ENCODE measurements at regions not wholly inside any gene's neighbourhood (a gene's known extent, or its start where the extent isn't known, plus 50 kb on each side); places are given as distances from the start of the nearest gene placed in this dataset.

DNA sequence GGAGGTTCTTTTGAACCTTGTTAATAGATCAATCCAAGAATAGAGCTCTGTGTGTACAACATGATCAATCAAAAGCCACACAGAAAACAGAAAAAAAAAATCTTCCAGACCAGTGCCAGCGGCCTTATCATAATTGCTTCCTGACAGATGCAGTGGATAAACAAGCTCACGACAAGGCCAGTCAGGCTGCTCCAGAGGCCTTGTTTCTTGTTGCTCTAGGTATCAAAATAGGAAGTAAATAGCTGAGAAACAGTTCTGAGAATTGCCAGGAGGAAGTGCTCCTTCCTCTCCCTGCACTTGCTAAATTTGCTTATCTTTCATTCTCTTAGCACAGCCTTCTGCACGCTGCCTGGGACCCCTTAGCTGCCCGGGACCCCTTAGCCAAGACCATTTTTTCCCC lies 199.0 kb upstream of the TARS1 start:
- DNase-seq (ENCODE audit: low read depth), result no peak
- H3K4me3 ChIP-seq (ENCODE audit: control insufficient read depth, low read depth, low read length), result no peak overlapping the region
- TF ChIP-seq, protein P1, sequence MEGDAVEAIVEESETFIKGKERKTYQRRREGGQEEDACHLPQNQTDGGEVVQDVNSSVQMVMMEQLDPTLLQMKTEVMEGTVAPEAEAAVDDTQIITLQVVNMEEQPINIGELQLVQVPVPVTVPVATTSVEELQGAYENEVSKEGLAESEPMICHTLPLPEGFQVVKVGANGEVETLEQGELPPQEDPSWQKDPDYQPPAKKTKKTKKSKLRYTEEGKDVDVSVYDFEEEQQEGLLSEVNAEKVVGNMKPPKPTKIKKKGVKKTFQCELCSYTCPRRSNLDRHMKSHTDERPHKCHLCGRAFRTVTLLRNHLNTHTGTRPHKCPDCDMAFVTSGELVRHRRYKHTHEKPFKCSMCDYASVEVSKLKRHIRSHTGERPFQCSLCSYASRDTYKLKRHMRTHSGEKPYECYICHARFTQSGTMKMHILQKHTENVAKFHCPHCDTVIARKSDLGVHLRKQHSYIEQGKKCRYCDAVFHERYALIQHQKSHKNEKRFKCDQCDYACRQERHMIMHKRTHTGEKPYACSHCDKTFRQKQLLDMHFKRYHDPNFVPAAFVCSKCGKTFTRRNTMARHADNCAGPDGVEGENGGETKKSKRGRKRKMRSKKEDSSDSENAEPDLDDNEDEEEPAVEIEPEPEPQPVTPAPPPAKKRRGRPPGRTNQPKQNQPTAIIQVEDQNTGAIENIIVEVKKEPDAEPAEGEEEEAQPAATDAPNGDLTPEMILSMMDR (conservative IDR thresholded peaks at IDR 0.05; ENCODE audit: control insufficient read depth, insufficient read depth, low read depth, low read length), result no peak

DNA sequence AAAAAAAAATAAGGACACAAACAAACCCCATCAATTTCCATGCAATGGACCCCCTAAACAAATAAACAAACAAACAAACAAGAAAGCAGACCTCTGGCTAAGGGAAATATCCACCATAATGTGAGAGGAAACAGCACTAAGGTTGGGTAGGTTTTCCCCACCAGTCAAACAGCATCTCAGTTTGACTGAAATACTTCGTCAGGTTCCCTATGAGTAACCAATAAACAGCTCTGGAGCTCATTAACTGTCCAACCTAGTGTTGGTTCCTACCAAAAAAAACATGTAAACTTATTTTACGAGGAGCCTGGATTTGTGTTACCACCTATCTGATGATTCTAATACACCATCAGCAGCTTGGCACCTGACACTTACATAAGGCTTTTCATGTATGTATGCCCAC lies 198.5 kb upstream of the TARS1 start:
- TF ChIP-seq, protein P1 (conservative IDR thresholded peaks at IDR 0.05; ENCODE audit: control insufficient read depth, insufficient read depth, low read depth, low read length), result no peak
- no peak overlapping the region for H3K4me3 ChIP-seq (ENCODE audit: control insufficient read depth, low read depth, low read length)
- DNase-seq (ENCODE audit: low read depth), result no peak

DNA sequence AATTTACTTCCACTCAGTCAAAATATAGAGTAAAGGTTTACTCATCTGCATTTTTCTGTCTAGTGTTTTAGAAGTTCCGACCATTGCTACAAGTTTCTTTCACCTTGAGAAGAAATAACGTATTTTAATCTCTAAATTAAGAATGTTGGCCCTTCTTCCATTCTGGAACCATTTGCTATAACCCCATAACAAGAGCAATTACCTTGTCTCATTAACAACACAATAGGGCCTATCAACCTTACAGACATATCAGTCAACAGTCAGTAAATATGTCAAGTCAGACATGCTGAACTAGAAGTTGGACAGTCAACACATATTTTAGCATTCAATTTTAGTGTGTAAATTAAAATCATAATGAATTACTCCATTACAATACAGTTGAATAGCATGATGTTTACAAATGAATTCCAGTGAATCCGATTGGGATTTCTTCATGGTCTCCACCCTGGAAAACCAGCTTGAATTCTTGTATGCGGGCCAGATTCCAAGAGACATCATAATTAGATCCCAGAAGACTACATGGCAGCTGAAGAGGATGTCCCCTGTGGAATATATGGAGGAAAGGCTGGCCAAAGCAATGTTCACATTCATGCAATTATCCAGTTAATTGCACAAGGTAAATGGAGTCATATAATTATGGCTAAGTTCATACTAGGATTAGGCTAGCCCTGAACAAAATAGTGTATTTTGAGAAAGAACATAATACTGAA lies 196.2 kb upstream of the TARS1 start:
- no peak for DNase-seq (ENCODE audit: low read depth)
- no peak overlapping the region for H3K4me3 ChIP-seq (ENCODE audit: control insufficient read depth, low read depth, low read length)
- TF ChIP-seq, protein P1 (conservative IDR thresholded peaks at IDR 0.05; ENCODE audit: control insufficient read depth, insufficient read depth, low read depth, low read length), result no peak

DNA sequence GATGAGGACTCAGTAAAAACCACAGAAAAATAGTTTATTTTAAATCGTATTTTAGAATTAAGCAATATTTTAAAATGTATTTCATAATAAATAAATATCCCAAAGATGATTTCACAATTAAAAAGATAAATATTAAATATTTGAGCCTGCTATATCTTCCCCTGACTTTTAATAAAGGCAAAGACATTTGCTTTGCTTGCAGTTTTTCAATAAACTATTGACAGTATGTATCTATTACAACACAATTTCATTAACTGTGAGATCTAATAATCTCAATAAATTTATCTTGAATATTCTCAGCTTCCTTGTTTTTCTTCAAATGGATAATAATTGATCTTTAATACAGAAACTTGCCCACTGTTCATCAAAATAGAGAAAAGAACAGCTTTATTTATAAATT lies 186.2 kb upstream of the TARS1 start:
- TF ChIP-seq, protein P1 (conservative IDR thresholded peaks at IDR 0.05; ENCODE audit: control insufficient read depth, insufficient read depth, low read depth, low read length), result no peak
- DNase-seq (ENCODE audit: low read depth), result no peak
- H3K4me3 ChIP-seq (ENCODE audit: control insufficient read depth, low read depth, low read length), result no peak overlapping the region

DNA sequence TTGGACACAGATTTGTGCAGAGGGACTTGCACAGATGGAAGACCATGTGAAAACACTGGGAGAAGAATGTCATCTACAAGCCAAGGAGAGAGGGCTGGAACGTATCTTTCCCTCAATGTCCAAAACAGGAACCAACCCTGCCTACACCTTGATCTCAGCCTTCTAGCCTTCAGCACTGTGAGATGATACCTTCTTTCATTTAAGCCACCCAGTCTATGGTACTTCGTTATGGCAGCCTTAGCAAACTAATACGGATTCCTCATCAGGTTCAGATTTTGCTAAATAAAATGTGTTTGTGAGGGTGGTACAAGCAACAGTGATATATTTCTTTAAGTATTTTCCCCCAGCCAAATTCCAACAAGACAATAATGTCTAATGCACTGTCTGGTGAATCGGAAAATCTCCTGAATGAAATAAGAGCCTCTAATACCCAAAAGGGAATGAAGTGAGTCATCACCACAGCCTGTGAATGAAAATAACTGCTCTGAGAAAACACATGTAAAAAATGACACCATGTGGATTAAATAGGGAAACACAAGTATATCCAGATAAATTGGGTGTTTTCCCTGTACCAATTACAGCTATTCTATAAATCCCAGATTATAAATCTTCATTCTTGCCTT lies 182.8 kb upstream of the TARS1 start:
- no peak overlapping the region for H3K4me3 ChIP-seq (ENCODE audit: control insufficient read depth, low read depth, low read length)
- peak; percentile 93 for DNase-seq (ENCODE audit: low read depth)
- TF ChIP-seq, protein P1 (conservative IDR thresholded peaks at IDR 0.05; ENCODE audit: control insufficient read depth, insufficient read depth, low read depth, low read length), result peak; percentile 21

DNA sequence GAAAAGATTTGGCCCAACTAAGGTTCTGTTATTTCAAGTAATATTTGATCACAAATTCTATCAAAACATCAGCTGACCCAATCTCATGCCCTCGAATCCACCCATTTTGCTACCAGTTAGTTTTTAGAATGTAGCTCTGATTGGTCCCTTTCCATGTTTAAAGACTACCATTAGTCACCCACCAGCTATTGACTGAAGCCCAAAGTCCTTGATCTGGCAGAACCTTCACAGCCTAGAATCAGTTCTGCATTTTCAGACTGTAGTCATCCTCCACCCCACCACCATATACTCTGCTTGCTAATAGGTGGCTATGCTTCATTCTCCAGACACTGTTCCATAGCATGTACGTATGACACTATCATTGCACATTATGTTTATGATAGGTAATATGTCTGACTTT lies 182.2 kb upstream of the TARS1 start:
- TF ChIP-seq, protein P1 (conservative IDR thresholded peaks at IDR 0.05; ENCODE audit: control insufficient read depth, insufficient read depth, low read depth, low read length), result no peak
- peak; percentile 67 for DNase-seq (ENCODE audit: low read depth)

More for the DNA sequence above, 182.2 kb upstream of the TARS1 start:
- no peak overlapping the region for H3K4me3 ChIP-seq (ENCODE audit: control insufficient read depth, low read depth, low read length)

Data from fibroblast of mammary gland (primary cell).